HUDEP-2 (cell line): ENCODE measurements at regions not wholly inside any gene's neighbourhood (a gene's known extent, or its start where the extent isn't known, plus 50 kb on each side); places are given as distances from the start of the nearest gene placed in this dataset.
A peak's percentile ranks its signal among the peaks of the same experiment; 100 is the strongest.

Experiments used
- DNase-seq, 76 experiments: peaks; one replicate each; lab custom pipeline; 2025; ENCODE audit not compliant: unreplicated experiment in 76 of 76; lab: John Stamatoyannopoulos, UW

GRCh38 chr6:112690497-112691202, 343.5 kb downstream of the RFPL4B start:
- DNase-seq, result no peak

GRCh38 chr6:112691289-112691688, 344.2 kb downstream of the RFPL4B start:
- DNase-seq, result no peak

- no peak for DNase-seq
Observed at GRCh38 chr6:112695001-112695400, 347.9 kb downstream of the RFPL4B start.

- DNase-seq, result peak in 31 of 76 experiments; percentile 3 to 57 (median 21)
Observed at GRCh38 chr6:112697265-112697664, 350.1 kb downstream of the RFPL4B start.

- DNase-seq, result no peak
Observed at GRCh38 chr6:112701201-112701600, 354.1 kb downstream of the RFPL4B start.

- no peak for DNase-seq
Observed at GRCh38 chr6:112710710-112711109, 363.6 kb downstream of the RFPL4B start.

- no peak for DNase-seq
Observed at GRCh38 chr6:112713402-112713801, 366.3 kb downstream of the RFPL4B start.

GRCh38 chr6:112717401-112717800, 370.3 kb downstream of the RFPL4B start:
- no peak for DNase-seq

- no peak for DNase-seq
Observed at GRCh38 chr6:112717856-112718255, 370.7 kb downstream of the RFPL4B start.

- DNase-seq, result no peak
Observed at GRCh38 chr6:112725541-112726085, 378.5 kb downstream of the RFPL4B start.

GRCh38 chr6:112735129-112735528, 388.0 kb downstream of the RFPL4B start:
- no peak for DNase-seq

GRCh38 chr6:112739766-112740165, 392.6 kb downstream of the RFPL4B start:
- no peak for DNase-seq

- no peak for DNase-seq
Observed at GRCh38 chr6:112743323-112743722, 396.2 kb downstream of the RFPL4B start.

GRCh38 chr6:112744827-112745226, 397.7 kb downstream of the RFPL4B start:
- DNase-seq, result no peak

GRCh38 chr6:112745765-112746164, 398.6 kb downstream of the RFPL4B start:
- no peak for DNase-seq

- DNase-seq, result no peak
Observed at GRCh38 chr6:112749673-112750072, 402.5 kb downstream of the RFPL4B start.

GRCh38 chr6:112752305-112752704, 405.2 kb downstream of the RFPL4B start:
- no peak for DNase-seq

- no peak for DNase-seq
Observed at GRCh38 chr6:112752791-112753190, 405.7 kb downstream of the RFPL4B start.

- no peak for DNase-seq
Observed at GRCh38 chr6:112760831-112761230, 413.7 kb downstream of the RFPL4B start.

- no peak for DNase-seq
Observed at GRCh38 chr6:112761740-112762139, 414.6 kb downstream of the RFPL4B start.

- DNase-seq, result no peak
Observed at GRCh38 chr6:112764377-112764776, 417.2 kb downstream of the RFPL4B start.

- no peak for DNase-seq
Observed at GRCh38 chr6:112770308-112770707, 423.2 kb downstream of the RFPL4B start.

- no peak for DNase-seq
Observed at GRCh38 chr6:112773187-112773586, 426.1 kb downstream of the RFPL4B start.
